ENCODE measurements at regions not wholly inside any gene's neighbourhood (a gene's known extent, or its start where the extent isn't known, plus 50 kb on each side); places are given as distances from the start of the nearest gene placed in this dataset.

DNA sequence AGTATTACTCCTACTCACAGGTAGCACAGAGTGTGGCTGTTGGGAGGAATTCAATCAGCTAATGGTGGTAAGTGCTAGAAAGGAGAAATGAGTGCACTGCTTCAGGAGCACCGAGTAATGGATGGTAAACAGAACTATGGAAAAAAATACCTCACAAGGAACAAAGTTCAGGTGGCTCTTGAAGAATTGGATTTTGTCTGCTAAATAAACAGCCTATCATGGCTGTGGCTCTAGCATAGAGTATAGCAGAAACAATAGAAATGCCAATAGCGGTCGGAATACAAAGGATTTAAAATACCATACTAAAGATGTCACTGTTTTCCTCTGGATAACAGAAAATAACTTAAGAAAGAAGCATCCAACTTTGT is 482.5 kb downstream of the NUP35 start:
- FAIRE-seq: no peak
- no peaks in the 10 kb centered on the region for H3K79me2 ChIP-seq (ENCODE audit: control insufficient read depth, insufficient read depth, low read length)
- H3K4me2 ChIP-seq (ENCODE audit: control insufficient read depth, extremely low read depth, insufficient read depth, low read depth, low read length): no peak overlapping the region
- TF ChIP-seq CTCF (optimal IDR thresholded peaks at IDR 0.05 in 1 of 3, IDR thresholded peaks at IDR 0.05 in 1 of 3, conservative IDR thresholded peaks at IDR 0.05 in 1 of 3; ENCODE audit: extremely low read depth in 1 of 3, insufficient read depth in 2 of 3, low read length in 3 of 3) (no peak), EZH2 (IDR thresholded peaks at IDR 0.05; ENCODE audit: low read length) (no peak)
- no peak for DNase-seq (ENCODE audit: low read depth, low spot score)
- dilution Hi-C loops (cut with MboI; ENCODE audit: extremely low pct_ligation_motif_present, low sequenced_read_pairs): no loop called here
- no peaks in the 10 kb centered on the region for H3K27me3 ChIP-seq (ENCODE audit: control insufficient read depth, extremely low read depth, insufficient read depth, low read length)
- no peak overlapping the region for H2AFZ ChIP-seq (ENCODE audit: control insufficient read depth, low read length)
- H3K4me3 ChIP-seq (ENCODE audit: control insufficient read depth in 2 of 3, extremely low read depth in 1 of 3, insufficient read depth in 2 of 3, low read depth in 1 of 3, low read length in 3 of 3): no peak overlapping the region
- no peaks in the 10 kb centered on the region for H3K36me3 ChIP-seq (ENCODE audit: control insufficient read depth in 2 of 2, extremely low read depth in 1 of 2, insufficient read depth in 2 of 2, low read length in 2 of 2)
- no peaks in the 10 kb centered on the region for H3K9me3 ChIP-seq (ENCODE audit: control insufficient read depth, low read depth, low read length)
- no peaks in the 10 kb centered on the region for H4K20me1 ChIP-seq (ENCODE audit: control insufficient read depth, extremely low read depth, insufficient read depth, low read length)
- no peaks in the 10 kb centered on the region for H3K9me1 ChIP-seq (ENCODE audit: control insufficient read depth, extremely low read depth, insufficient read depth, low read length)
- H3K4me1 ChIP-seq (ENCODE audit: control insufficient read depth, extremely low read depth, insufficient read depth, low read length): no peaks in the 10 kb centered on the region
- H3K27ac ChIP-seq (ENCODE audit: control insufficient read depth, insufficient read depth, low read length): no peak overlapping the region
- no peak overlapping the region for H3K9ac ChIP-seq (ENCODE audit: control insufficient read depth, extremely low read depth, insufficient read depth, low read length)

DNA sequence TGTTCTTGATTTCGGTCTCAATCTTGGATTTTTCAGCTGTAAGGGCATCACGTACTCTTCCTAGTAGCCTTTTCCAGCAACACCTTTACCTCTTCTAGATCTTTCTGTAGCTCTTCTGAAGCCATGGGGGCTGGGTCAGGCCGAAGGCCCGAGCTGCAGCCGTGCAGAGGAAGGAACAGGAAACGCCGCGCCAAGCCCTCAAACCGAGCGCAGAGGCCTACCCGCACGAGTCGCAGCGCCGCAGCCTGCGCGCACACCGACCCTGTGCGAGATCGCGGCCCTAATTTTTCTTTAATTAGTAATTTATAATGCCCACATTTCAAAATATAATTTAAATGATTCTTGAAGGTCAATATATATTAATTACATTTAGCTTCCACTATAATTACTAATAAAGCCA is 483.8 kb downstream of the NUP35 start:
- Histone ChIP-seq H3K79me2 (ENCODE audit: control insufficient read depth, insufficient read depth, low read length) (no peaks in the 10 kb centered on the region), H3K36me3 (ENCODE audit: control insufficient read depth in 2 of 2, extremely low read depth in 1 of 2, insufficient read depth in 2 of 2, low read length in 2 of 2) (no peaks in the 10 kb centered on the region), H3K4me2 (ENCODE audit: control insufficient read depth, extremely low read depth, insufficient read depth, low read depth, low read length) (no peak overlapping the region), H3K27ac (ENCODE audit: control insufficient read depth, insufficient read depth, low read length) (no peak overlapping the region), H3K4me3 (ENCODE audit: control insufficient read depth in 2 of 3, extremely low read depth in 1 of 3, insufficient read depth in 2 of 3, low read depth in 1 of 3, low read length in 3 of 3) (no peak overlapping the region), H3K27me3 (ENCODE audit: control insufficient read depth, extremely low read depth, insufficient read depth, low read length) (no peaks in the 10 kb centered on the region), H4K20me1 (ENCODE audit: control insufficient read depth, extremely low read depth, insufficient read depth, low read length) (no peaks in the 10 kb centered on the region), H3K9ac (ENCODE audit: control insufficient read depth, extremely low read depth, insufficient read depth, low read length) (no peak overlapping the region), H3K9me1 (ENCODE audit: control insufficient read depth, extremely low read depth, insufficient read depth, low read length) (no peaks in the 10 kb centered on the region), H3K9me3 (ENCODE audit: control insufficient read depth, low read depth, low read length) (no peaks in the 10 kb centered on the region), H3K4me1 (ENCODE audit: control insufficient read depth, extremely low read depth, insufficient read depth, low read length) (no peaks in the 10 kb centered on the region), H2AFZ (ENCODE audit: control insufficient read depth, low read length) (no peak overlapping the region)
- DNase-seq (ENCODE audit: low read depth, low spot score): no peak
- TF ChIP-seq EZH2 (IDR thresholded peaks at IDR 0.05; ENCODE audit: low read length) (no peak), CTCF (optimal IDR thresholded peaks at IDR 0.05 in 1 of 3, IDR thresholded peaks at IDR 0.05 in 1 of 3, conservative IDR thresholded peaks at IDR 0.05 in 1 of 3; ENCODE audit: extremely low read depth in 1 of 3, insufficient read depth in 2 of 3, low read length in 3 of 3) (no peak)
- dilution Hi-C loops (cut with MboI; ENCODE audit: extremely low pct_ligation_motif_present, low sequenced_read_pairs): no loop called here
- no peak for FAIRE-seq

Measured in keratinocyte (primary cell).